NCI-H460 (cell line): ENCODE measurements at regions not wholly inside any gene's neighbourhood (a gene's known extent, or its start where the extent isn't known, plus 50 kb on each side); places are given as distances from the start of the nearest gene placed in this dataset.
"Not testable (repeated sequence)": the region's sequence is repeated elsewhere in the genome, so short reads cannot be mapped to it uniquely, and the experiment has no call there.

ENCODE experiments used
- DNase-seq: peaks from one replicate; pipeline ENCODE4 v3.0.0-alpha.2; 2016; ENCODE audit warnings: low read depth; ENCODE audit errors: extremely low read depth

GRCh38 chr7:4519819-4520520 is 162.1 kb upstream of the FOXK1 start:
- no peak for DNase-seq

- DNase-seq: no peak
Measured at GRCh38 chr7:4523219-4523618, 158.9 kb upstream of the FOXK1 start.

GRCh38 chr7:4523873-4524272 is 158.2 kb upstream of the FOXK1 start:
- no peak for DNase-seq

- DNase-seq: no peak
Measured at GRCh38 chr7:4525884-4526283, 156.2 kb upstream of the FOXK1 start.

GRCh38 chr7:4527988-4528636 is 154.0 kb upstream of the FOXK1 start:
- no peak for DNase-seq

- DNase-seq: no peak
Measured at GRCh38 chr7:4531236-4531635, 150.9 kb upstream of the FOXK1 start.

- not testable (repeated sequence) for DNase-seq
Measured at GRCh38 chr7:4533339-4533738, 148.8 kb upstream of the FOXK1 start.

GRCh38 chr7:4549681-4550080 is 132.4 kb upstream of the FOXK1 start:
- no peak for DNase-seq

- no peak for DNase-seq
Measured at GRCh38 chr7:4550117-4550516, 132.0 kb upstream of the FOXK1 start.

- no peak for DNase-seq
Measured at GRCh38 chr7:4552985-4553384, 129.1 kb upstream of the FOXK1 start.

- no peak for DNase-seq
Measured at GRCh38 chr7:4556868-4557793, 125.0 kb upstream of the FOXK1 start.

GRCh38 chr7:4561795-4562194 is 120.3 kb upstream of the FOXK1 start:
- DNase-seq: no peak

- DNase-seq: no peak
Measured at GRCh38 chr7:4566714-4567113, 115.4 kb upstream of the FOXK1 start.

GRCh38 chr7:4574851-4575250 is 107.2 kb upstream of the FOXK1 start:
- DNase-seq: no peak

GRCh38 chr7:4575254-4575653 is 106.8 kb upstream of the FOXK1 start:
- no peak for DNase-seq

- DNase-seq: no peak
Measured at GRCh38 chr7:4602905-4603842, 78.9 kb upstream of the FOXK1 start.

- DNase-seq: no peak
Measured at GRCh38 chr7:4603843-4604231, 78.3 kb upstream of the FOXK1 start.

GRCh38 chr7:4604456-4604940 is 77.6 kb upstream of the FOXK1 start:
- no peak for DNase-seq

GRCh38 chr7:4606797-4607196 is 75.3 kb upstream of the FOXK1 start:
- no peak for DNase-seq

GRCh38 chr7:4607311-4607729 is 74.8 kb upstream of the FOXK1 start:
- no peak for DNase-seq
